GM06990 (cell line): ENCODE measurements at regions not wholly inside any gene's neighbourhood (a gene's known extent, or its start where the extent isn't known, plus 50 kb on each side); places are given as distances from the start of the nearest gene placed in this dataset.

ENCODE experiments used
- DNase-seq: peaks from one replicate; pipeline ENCODE4 v3.0.0-alpha.2; 2011; ENCODE audit not compliant: insufficient read length; ENCODE audit errors: extremely low read depth
- H3K27me3 ChIP-seq: replicated peaks from 2 replicates; pipeline ENCODE4 v1.6.0; 2011; ENCODE audit warnings: low read length; ENCODE audit not compliant: control insufficient read depth, insufficient read depth
- H3K36me3 ChIP-seq: 2 replicates; pipeline ENCODE4 v1.5.1; 2011; ENCODE audit warnings: low read length; ENCODE audit not compliant: control insufficient read depth, insufficient read depth
- H3K4me3 ChIP-seq: replicated peaks from 2 replicates; pipeline ENCODE4 v1.5.1; 2011; ENCODE audit warnings: low read depth, mild to moderate bottlenecking, control low read depth, low read length
- CTCF ChIP-seq: IDR thresholded peaks from 2 replicates; pipeline ENCODE4 v1.5.1; 2011; ENCODE audit warnings: low read length, control low read depth, mild to moderate bottlenecking, inconsistent platforms; ENCODE audit not compliant: insufficient read depth, poor library complexity, severe bottlenecking

- Histone ChIP-seq H3K36me3 (no peaks in the 10 kb centered on the region), H3K4me3 (no peak overlapping the region), H3K27me3 (no peaks in the 10 kb centered on the region)
- DNase-seq, result no peak
- no peak for TF ChIP-seq CTCF
Measured at GRCh38 chr11:86185381-86185750, 59.2 kb upstream of the EED start.

GRCh38 chr11:86184728-86185380 is 59.7 kb upstream of the EED start:
- DNase-seq, result no peak
- TF ChIP-seq CTCF, result no peak
- no peaks in the 10 kb centered on the region for H3K27me3 ChIP-seq
- no peaks in the 10 kb centered on the region for H3K36me3 ChIP-seq
- H3K4me3 ChIP-seq, result no peak overlapping the region

GRCh38 chr11:86183694-86184093 is 60.9 kb upstream of the EED start:
- Histone ChIP-seq H3K4me3 (no peak overlapping the region), H3K27me3 (no peaks in the 10 kb centered on the region), H3K36me3 (no peaks in the 10 kb centered on the region)
- TF ChIP-seq CTCF, result no peak
- DNase-seq, result no peak

GRCh38 chr11:86182976-86183584 is 61.5 kb upstream of the EED start:
- Histone ChIP-seq H3K27me3 (no peaks in the 10 kb centered on the region), H3K4me3 (no peak overlapping the region), H3K36me3 (no peaks in the 10 kb centered on the region)
- DNase-seq, result peak; percentile 55
- no peak for TF ChIP-seq CTCF

- Histone ChIP-seq H3K36me3 (no peaks in the 10 kb centered on the region), H3K27me3 (no peaks in the 10 kb centered on the region), H3K4me3 (no peak overlapping the region)
- TF ChIP-seq CTCF, result no peak
- DNase-seq, result no peak
Measured at GRCh38 chr11:86181379-86181778, 63.2 kb upstream of the EED start.

- H3K4me3 ChIP-seq, result no peak overlapping the region
- no peaks in the 10 kb centered on the region for H3K36me3 ChIP-seq
- no peaks in the 10 kb centered on the region for H3K27me3 ChIP-seq
- DNase-seq, result no peak
- no peak for TF ChIP-seq CTCF
Measured at GRCh38 chr11:86180851-86181250, 63.7 kb upstream of the EED start.
